Esophagus squamous epithelium (tissue), 5 donors: ENCODE measurements at regions not wholly inside any gene's neighbourhood (a gene's known extent, or its start where the extent isn't known, plus 50 kb on each side); places are given as distances from the start of the nearest gene placed in this dataset.

Experiments used
- DNase-seq: peaks from one replicate; lab custom pipeline; 2025; lab: John Stamatoyannopoulos, UW
- H3K27ac ChIP-seq, 4 donors: fragments of 200-600 bp; sonication (generic); one replicate each; pipeline ENCODE4 v1.5.1; 2016 to 2019; ENCODE audit warnings: mild to moderate bottlenecking in 1 of 4
- H3K27me3 ChIP-seq, 4 donors: fragments of 200-600 bp; sonication (generic); 1 replicate in 3 of 4; 2 replicates in 1 of 4; pipeline versions ENCODE4 v1.5.1 to v1.6.0; 2017 to 2021; ENCODE audit warnings: antibody characterized with exemption in 1 of 4
- H3K36me3 ChIP-seq, 3 donors: fragments of 200-600 bp; sonication (generic); one replicate each; pipeline ENCODE4 v1.5.1; 2016 to 2019
- H3K4me1 ChIP-seq, 3 donors: fragments of 200-600 bp; sonication (generic); one replicate each; pipeline ENCODE4 v1.5.1; 2017 to 2019
- H3K4me3 ChIP-seq, 4 donors: fragments of 200-600 bp; sonication (generic); 1 replicate in 3 of 4; 2 replicates in 1 of 4; pipeline ENCODE4 v1.5.1; 2016 to 2019; ENCODE audit warnings: mild to moderate bottlenecking in 2 of 4, moderate library complexity in 1 of 4
- H3K9me3 ChIP-seq, 3 donors: fragments of 200-600 bp; sonication (generic); one replicate each; pipeline ENCODE4 v1.5.1; 2016 to 2019
- CTCF ChIP-seq, 6 experiments: fragments of 450-650 bp in 4 of 6; fragments of 200-600 bp in 2 of 6; sonication (generic) in 2 of 6; IDR thresholded peaks; one replicate each; pipeline ENCODE4 v1.5.1; 2016 to 2019; ENCODE audit warnings: antibody characterized with exemption in 6 of 6, mild to moderate bottlenecking in 4 of 6, moderate library complexity in 4 of 6
- POLR2A ChIP-seq, 4 donors: fragments of 450-650 bp; IDR thresholded peaks; one replicate each; pipeline ENCODE4 v1.6.1; 2017; ENCODE audit warnings: antibody characterized with exemption in 4 of 4, mild to moderate bottlenecking in 4 of 4, moderate library complexity in 3 of 4
- WGBS, 2 donors: methylation state at CpG; one replicate each; pipeline ENCODE4 v1.1.5; 2018; 5-methylcytosine and 5-hydroxymethylcytosine counted together
- intact Hi-C: fragments of 100-400 bp; cut with DNase I; formaldehyde crosslinking; loops from one replicate; pipeline ENCODE4 v1.15.0; 2022
- donor health status: DM: yes; HTN: yes; CAD: no.

GRCh38 chr2:78061301-78061700 lies 539.1 kb upstream of the LRRTM4 start:
- TF ChIP-seq CTCF (IDR thresholded peaks at IDR 0.05) (no peak), POLR2A (IDR thresholded peaks at IDR 0.05) (no peak)
- H3K9me3 ChIP-seq: peaks cover 0 to 20% (median 0%) of the 10 kb centered on the region in 3 donors
- H3K4me3 ChIP-seq: no peak overlapping the region
- H3K36me3 ChIP-seq: no peaks in the 10 kb centered on the region
- no peak for DNase-seq
- H3K27me3 ChIP-seq: no peaks in the 10 kb centered on the region
- H3K27ac ChIP-seq: no peak overlapping the region
- intact Hi-C loops: no loop called here
- H3K4me1 ChIP-seq: no peaks in the 10 kb centered on the region
- 71 to 86% methylated on average over 2 of the region's 2 CpGs for WGBS, 2 donors

- no peak overlapping the region for H3K27ac ChIP-seq
- no peaks in the 10 kb centered on the region for H3K36me3 ChIP-seq
- WGBS, 2 donors: 68 to 81% methylated on average over 5 of the region's 5 CpGs
- intact Hi-C loops: no loop called here
- no peak for TF ChIP-seq POLR2A (IDR thresholded peaks at IDR 0.05)
- TF ChIP-seq CTCF (IDR thresholded peaks at IDR 0.05): no peak
- peaks cover 0 to 20% (median 0%) of the 10 kb centered on the region in 3 donors for H3K9me3 ChIP-seq
- no peaks in the 10 kb centered on the region for H3K27me3 ChIP-seq
- DNase-seq: no peak
- H3K4me1 ChIP-seq: no peaks in the 10 kb centered on the region
- no peak overlapping the region for H3K4me3 ChIP-seq
Measured at GRCh38 chr2:78061732-78062131, 539.6 kb upstream of the LRRTM4 start.

- H3K9me3 ChIP-seq: peaks cover 0 to 20% (median 0%) of the 10 kb centered on the region in 3 donors
- H3K36me3 ChIP-seq: no peaks in the 10 kb centered on the region
- no peaks in the 10 kb centered on the region for H3K4me1 ChIP-seq
- no peak overlapping the region for H3K4me3 ChIP-seq
- TF ChIP-seq POLR2A (IDR thresholded peaks at IDR 0.05): no peak
- no peak for TF ChIP-seq CTCF (IDR thresholded peaks at IDR 0.05)
- H3K27me3 ChIP-seq: no peaks in the 10 kb centered on the region
- DNase-seq: no peak
- intact Hi-C loops: no loop called here
- H3K27ac ChIP-seq: no peak overlapping the region
- 56 to 81% methylated on average over 2 of the region's 2 CpGs for WGBS, 2 donors
Measured at GRCh38 chr2:78063246-78064020, 541.3 kb upstream of the LRRTM4 start.

GRCh38 chr2:78065366-78065765 lies 543.2 kb upstream of the LRRTM4 start:
- H3K27ac ChIP-seq: no peak overlapping the region
- intact Hi-C loops: no loop called here
- H3K4me1 ChIP-seq: no peaks in the 10 kb centered on the region
- H3K4me3 ChIP-seq: no peak overlapping the region
- peaks cover 0 to 10% (median 0%) of the 10 kb centered on the region in 3 donors for H3K9me3 ChIP-seq
- no peaks in the 10 kb centered on the region for H3K36me3 ChIP-seq
- 43 to 56% methylated on average over 3 of the region's 3 CpGs for WGBS, 2 donors
- no peaks in the 10 kb centered on the region for H3K27me3 ChIP-seq
- TF ChIP-seq POLR2A (IDR thresholded peaks at IDR 0.05) (no peak), CTCF (IDR thresholded peaks at IDR 0.05) (no peak)
- no peak for DNase-seq

- intact Hi-C loops: no loop called here
- no peak for DNase-seq
Measured at GRCh38 chr2:78068808-78069207, 546.6 kb upstream of the LRRTM4 start.

More at GRCh38 chr2:78068808-78069207, 546.6 kb upstream of the LRRTM4 start:
- TF ChIP-seq POLR2A (IDR thresholded peaks at IDR 0.05) (no peak), CTCF (IDR thresholded peaks at IDR 0.05) (no peak)
- H3K4me1 ChIP-seq: no peaks in the 10 kb centered on the region
- H3K36me3 ChIP-seq: no peaks in the 10 kb centered on the region
- no peaks in the 10 kb centered on the region for H3K27me3 ChIP-seq
- H3K27ac ChIP-seq: no peak overlapping the region
- no peaks in the 10 kb centered on the region for H3K9me3 ChIP-seq
- H3K4me3 ChIP-seq: no peak overlapping the region
